Spleen (tissue), 11 donors: ENCODE measurements at regions not wholly inside any gene's neighbourhood (a gene's known extent, or its start where the extent isn't known, plus 50 kb on each side); places are given as distances from the start of the nearest gene placed in this dataset.
"Not testable (repeated sequence)": the region's sequence is repeated elsewhere in the genome, so short reads cannot be mapped to it uniquely, and the experiment has no call there.

Experiments used
- DNase-seq: peaks from one replicate; pipeline ENCODE4 v3.0.0-alpha.2; 2020
- H3K27ac ChIP-seq, 8 donors: fragments of 200-600 bp; sonication (generic) in 7 of 8; 1 replicate in 4 of 8; 2 replicates in 4 of 8; pipeline versions ENCODE4 v1.5.0 to v1.8.0; 2016 to 2021; ENCODE audit warnings: inconsistent platforms in 4 of 8, mild to moderate bottlenecking in 4 of 8, moderate library complexity in 1 of 8
- H3K27me3 ChIP-seq, 7 donors: fragments of 200-600 bp; sonication (generic) in 6 of 7; replicated peaks in 1 of 7; 1 replicate in 4 of 7; 2 replicates in 3 of 7; pipeline versions ENCODE4 v1.5.0 to v1.8.0; 2016 to 2021; ENCODE audit warnings: inconsistent platforms in 3 of 7, mild to moderate bottlenecking in 1 of 7
- H3K36me3 ChIP-seq, 6 donors: fragments of 200-600 bp; sonication (generic) in 5 of 6; 1 replicate in 4 of 6; 2 replicates in 2 of 6; pipeline versions ENCODE4 v1.5.0 to v1.8.0; 2016 to 2021; ENCODE audit warnings: inconsistent platforms in 2 of 6
- H3K4me1 ChIP-seq, 6 donors: fragments of 200-600 bp; sonication (generic) in 5 of 6; 1 replicate in 3 of 6; 2 replicates in 3 of 6; pipeline versions ENCODE4 v1.5.0 to v1.8.0; 2016 to 2021; ENCODE audit warnings: inconsistent platforms in 3 of 6
- H3K4me3 ChIP-seq, 8 donors: fragments of 200-600 bp; sonication (generic) in 7 of 8; 1 replicate in 4 of 8; 2 replicates in 4 of 8; pipeline versions ENCODE4 v1.5.0 to v1.8.0; 2016 to 2021; ENCODE audit warnings: inconsistent platforms in 4 of 8, mild to moderate bottlenecking in 4 of 8, moderate library complexity in 2 of 8
- H3K9me3 ChIP-seq, 8 donors: fragments of 200-600 bp; sonication (generic) in 7 of 8; 1 replicate in 4 of 8; 2 replicates in 4 of 8; pipeline versions ENCODE4 v1.5.0 to v1.8.0; 2016 to 2021; ENCODE audit warnings: inconsistent platforms in 4 of 8
- POLR2AphosphoS5 ChIP-seq, 3 donors: sonication (generic); formaldehyde crosslinking; IDR thresholded peaks; one replicate each; pipeline ENCODE4 v1.5.1; 2017; ENCODE audit warnings: antibody characterized with exemption in 3 of 3
- WGBS, 5 donors: extraction: QIAGEN DNeasy Blood & Tissue Kit in 3 of 5; methylation state at CpG; one replicate each; pipeline versions ENCODE4 v1.1.5 to v1.1.7; 2013 to 2018; 5-methylcytosine and 5-hydroxymethylcytosine counted together
- intact Hi-C: fragments of 100-400 bp; cut with DNase I; formaldehyde crosslinking; loops from one replicate; pipeline ENCODE4 v1.15.0; 2023; ENCODE audit warnings: low total_unique reads
- donor health status: healthy with polysubstance abuse.
- donor health status: DM: no; HTN: no; CAD: no; lungs with moderate emphysema.
- donor health status: DM: no; HTN: no; CAD: no.
- donor health status: Bipolar disorder and iron deficiency.
- donor health status: healthy.
- donor health status: DM: no; HTN: no; CAD: no.
- donor health status: DM: yes; HTN: yes; CAD: no.

- H3K27ac ChIP-seq, DNase-seq: not testable (repeated sequence)
- WGBS, 5 donors: no CpG with 5 or more reads among the region's 6 CpGs
Measured at GRCh38 chr21:6123224-6123623, 4398.2 kb upstream of the TPTE start.

GRCh38 chr21:6125549-6126240, 4395.7 kb upstream of the TPTE start:
- H3K27ac ChIP-seq, intact Hi-C loops, H3K36me3 ChIP-seq, H3K4me3 ChIP-seq, H3K4me1 ChIP-seq, H3K9me3 ChIP-seq, H3K27me3 ChIP-seq: not testable (repeated sequence)
- DNase-seq: peak; percentile 62
- 56 to 80% (median 60%) methylated on average over 6 to 7 of the region's 24 CpGs; no CpG with 5 or more reads in 2 of the 5 donors for WGBS, 5 donors

More at GRCh38 chr21:6123224-6123623, 4398.2 kb upstream of the TPTE start:
- H3K27me3 ChIP-seq, H3K4me3 ChIP-seq, intact Hi-C loops, H3K4me1 ChIP-seq, H3K9me3 ChIP-seq, H3K36me3 ChIP-seq: not testable (repeated sequence)

GRCh38 chr21:6126976-6127732, 4394.2 kb upstream of the TPTE start:
- TF ChIP-seq POLR2AphosphoS5 (IDR thresholded peaks at IDR 0.05): peak in 1 of 3 donors; percentile 52
- 68 to 100% (median 78%) methylated on average over 2 to 23 of the region's 43 CpGs; no CpG with 5 or more reads in 1 of the 5 donors for WGBS, 5 donors
- H3K27me3 ChIP-seq, H3K36me3 ChIP-seq, H3K4me1 ChIP-seq, H3K4me3 ChIP-seq, H3K9me3 ChIP-seq, intact Hi-C loops: not testable (repeated sequence)
- DNase-seq: peak; percentile 84
- H3K27ac ChIP-seq: peak overlapping the region in 3 of 8 donors; percentile 23 to 61 (median 46)

- H3K9me3 ChIP-seq, H3K36me3 ChIP-seq, H3K27me3 ChIP-seq, H3K4me1 ChIP-seq, intact Hi-C loops, H3K4me3 ChIP-seq, DNase-seq, H3K27ac ChIP-seq: not testable (repeated sequence)
- 83 to 100% (median 94%) methylated on average over 1 to 2 of the region's 13 CpGs for WGBS, 5 donors
Measured at GRCh38 chr21:6130734-6131133, 4390.6 kb upstream of the TPTE start.

- H3K4me1 ChIP-seq, H3K36me3 ChIP-seq, H3K27me3 ChIP-seq, DNase-seq, intact Hi-C loops, H3K27ac ChIP-seq, H3K9me3 ChIP-seq, H3K4me3 ChIP-seq: not testable (repeated sequence)
- no CpG with 5 or more reads among the region's 11 CpGs for WGBS, 5 donors
Measured at GRCh38 chr21:6133373-6133772, 4388.0 kb upstream of the TPTE start.

GRCh38 chr21:6133852-6134630, 4387.3 kb upstream of the TPTE start:
- H3K4me3 ChIP-seq, H3K27me3 ChIP-seq, DNase-seq, intact Hi-C loops, H3K36me3 ChIP-seq, H3K27ac ChIP-seq, H3K4me1 ChIP-seq, H3K9me3 ChIP-seq: not testable (repeated sequence)
- WGBS, 5 donors: 91% methylated on average over 7 of the region's 22 CpGs; no CpG with 5 or more reads in 4 of the 5 donors

GRCh38 chr21:6136732-6137131, 4384.7 kb upstream of the TPTE start:
- DNase-seq, H3K36me3 ChIP-seq, intact Hi-C loops, H3K27me3 ChIP-seq, H3K9me3 ChIP-seq, H3K4me1 ChIP-seq, H3K27ac ChIP-seq, H3K4me3 ChIP-seq: not testable (repeated sequence)
- WGBS, 5 donors: no CpG with 5 or more reads among the region's 11 CpGs

- DNase-seq, H3K4me1 ChIP-seq, H3K27me3 ChIP-seq, H3K27ac ChIP-seq, H3K4me3 ChIP-seq, intact Hi-C loops, H3K36me3 ChIP-seq, H3K9me3 ChIP-seq: not testable (repeated sequence)
- WGBS, 5 donors: no CpG with 5 or more reads among the region's 46 CpGs
Measured at GRCh38 chr21:6138244-6139136, 4382.9 kb upstream of the TPTE start.

GRCh38 chr21:6139331-6139730, 4382.1 kb upstream of the TPTE start:
- H3K4me3 ChIP-seq, H3K4me1 ChIP-seq, H3K27me3 ChIP-seq, DNase-seq, H3K36me3 ChIP-seq, H3K9me3 ChIP-seq, H3K27ac ChIP-seq, intact Hi-C loops: not testable (repeated sequence)
- no CpG with 5 or more reads among the region's 10 CpGs for WGBS, 5 donors

GRCh38 chr21:6139862-6140261, 4381.5 kb upstream of the TPTE start:
- H3K27me3 ChIP-seq, H3K4me3 ChIP-seq, H3K27ac ChIP-seq, DNase-seq, H3K36me3 ChIP-seq, H3K4me1 ChIP-seq, H3K9me3 ChIP-seq, intact Hi-C loops: not testable (repeated sequence)
- no CpG with 5 or more reads among the region's 3 CpGs for WGBS, 5 donors
